Femur (tissue), 1 donor: ENCODE measurements at regions not wholly inside any gene's neighbourhood (a gene's known extent, or its start where the extent isn't known, plus 50 kb on each side); places are given as distances from the start of the nearest gene placed in this dataset.
"Not testable (repeated sequence)": the region's sequence is repeated elsewhere in the genome, so short reads cannot be mapped to it uniquely, and the experiment has no call there.

Source experiments
- DNase-seq: peaks from one replicate; pipeline ENCODE4 v3.0.0-alpha.2; 2017

- no peak for DNase-seq
Measured at GRCh38 chr5:99033014-99033900, 104.5 kb upstream of the CHD1 start.

- DNase-seq: peak; percentile 78
Measured at GRCh38 chr5:99032234-99033013, 103.6 kb upstream of the CHD1 start.

GRCh38 chr5:99030906-99031440 lies 102.2 kb upstream of the CHD1 start:
- DNase-seq: no peak

- DNase-seq: no peak
Measured at GRCh38 chr5:99029172-99029571, 100.4 kb upstream of the CHD1 start.

- not testable (repeated sequence) for DNase-seq
Measured at GRCh38 chr5:99028170-99028569, 99.4 kb upstream of the CHD1 start.

- no peak for DNase-seq
Measured at GRCh38 chr5:99025298-99026045, 96.7 kb upstream of the CHD1 start.

- no peak for DNase-seq
Measured at GRCh38 chr5:99023330-99023729, 94.5 kb upstream of the CHD1 start.

- no peak for DNase-seq
Measured at GRCh38 chr5:99022250-99022649, 93.4 kb upstream of the CHD1 start.

GRCh38 chr5:99020698-99021048 lies 91.9 kb upstream of the CHD1 start:
- no peak for DNase-seq

- DNase-seq: no peak
Measured at GRCh38 chr5:99019812-99020697, 91.2 kb upstream of the CHD1 start.

- DNase-seq: no peak
Measured at GRCh38 chr5:99019254-99019653, 90.4 kb upstream of the CHD1 start.

GRCh38 chr5:99010294-99010693 lies 81.5 kb upstream of the CHD1 start:
- no peak for DNase-seq

- DNase-seq: not testable (repeated sequence)
Measured at GRCh38 chr5:99008009-99008408, 79.2 kb upstream of the CHD1 start.

GRCh38 chr5:99005506-99005905 lies 76.7 kb upstream of the CHD1 start:
- no peak for DNase-seq

- DNase-seq: no peak
Measured at GRCh38 chr5:99004960-99005359, 76.2 kb upstream of the CHD1 start.

GRCh38 chr5:99000876-99001275 lies 72.1 kb upstream of the CHD1 start:
- no peak for DNase-seq

- no peak for DNase-seq
Measured at GRCh38 chr5:99000221-99000620, 71.4 kb upstream of the CHD1 start.

GRCh38 chr5:98999631-99000030 lies 70.8 kb upstream of the CHD1 start:
- DNase-seq: no peak

GRCh38 chr5:98997000-98997399 lies 68.2 kb upstream of the CHD1 start:
- no peak for DNase-seq

- no peak for DNase-seq
Measured at GRCh38 chr5:98994611-98995010, 65.8 kb upstream of the CHD1 start.

- no peak for DNase-seq
Measured at GRCh38 chr5:98993512-98993911, 64.7 kb upstream of the CHD1 start.

- no peak for DNase-seq
Measured at GRCh38 chr5:98992552-98992951, 63.7 kb upstream of the CHD1 start.
